ENCODE measurements at regions not wholly inside any gene's neighbourhood (a gene's known extent, or its start where the extent isn't known, plus 50 kb on each side); places are given as distances from the start of the nearest gene placed in this dataset.

DNA sequence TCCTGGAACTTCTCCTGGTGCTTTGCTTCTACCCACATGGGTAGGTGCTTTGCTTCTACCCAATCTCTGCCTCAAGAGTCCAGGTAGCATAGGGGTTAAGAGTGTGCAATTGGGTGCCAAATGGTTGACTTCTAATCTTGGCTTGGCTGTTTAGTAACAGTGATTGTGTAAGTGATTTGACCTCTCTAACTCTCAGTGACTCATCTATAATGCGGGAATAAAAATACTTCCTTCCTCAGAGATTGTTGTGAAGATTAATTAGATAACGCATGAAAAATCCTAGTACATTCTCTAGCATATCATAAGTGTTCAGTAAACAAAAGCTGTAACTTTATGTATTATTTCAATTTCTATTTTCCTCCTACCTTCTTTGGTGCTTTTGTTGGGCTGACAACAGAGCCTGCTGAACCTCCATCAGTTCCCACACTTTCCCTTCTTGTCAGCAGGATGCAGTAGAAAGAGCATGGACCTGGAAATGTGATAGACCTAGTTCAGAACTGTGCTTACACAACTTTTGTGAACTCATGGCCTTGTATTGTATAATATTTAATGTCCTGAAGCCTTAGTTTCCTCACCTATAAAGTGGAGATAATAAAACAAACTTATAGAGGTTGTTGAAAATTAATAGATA, 72.9 kb upstream of the SMIM36 start:
- no peak for DNase-seq (ENCODE audit: low read depth in 3 of 3)

GRCh38 chr17:55582897-55583296, 71.6 kb upstream of the SMIM36 start:
- DNase-seq (ENCODE audit: low read depth in 3 of 3) = no peak

DNA sequence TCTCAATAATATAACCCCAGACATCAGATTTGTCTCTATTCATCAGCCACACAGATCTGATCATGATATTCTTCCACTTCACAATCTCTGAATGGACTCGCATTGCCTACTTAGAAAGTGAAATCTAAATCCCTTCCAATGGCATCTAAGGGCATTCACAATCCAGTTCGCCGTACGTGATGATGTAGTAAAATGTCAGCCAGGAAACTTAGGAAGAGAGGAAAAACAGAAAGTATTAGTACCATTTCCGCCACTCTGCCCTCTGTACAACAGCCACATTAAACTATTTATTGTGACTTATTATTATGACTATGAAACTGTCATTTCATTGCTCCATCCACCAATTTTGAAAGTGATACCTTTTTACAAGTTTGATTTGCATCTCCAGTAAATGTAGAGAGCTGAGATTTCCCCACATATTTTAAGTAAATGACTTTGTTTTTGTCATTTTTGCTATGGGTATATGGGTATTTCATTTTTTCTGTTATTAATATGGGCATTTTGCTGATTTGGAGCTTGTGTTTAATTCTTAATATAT, 69.4 kb upstream of the SMIM36 start:
- no peak for DNase-seq (ENCODE audit: low read depth in 3 of 3)

DNA sequence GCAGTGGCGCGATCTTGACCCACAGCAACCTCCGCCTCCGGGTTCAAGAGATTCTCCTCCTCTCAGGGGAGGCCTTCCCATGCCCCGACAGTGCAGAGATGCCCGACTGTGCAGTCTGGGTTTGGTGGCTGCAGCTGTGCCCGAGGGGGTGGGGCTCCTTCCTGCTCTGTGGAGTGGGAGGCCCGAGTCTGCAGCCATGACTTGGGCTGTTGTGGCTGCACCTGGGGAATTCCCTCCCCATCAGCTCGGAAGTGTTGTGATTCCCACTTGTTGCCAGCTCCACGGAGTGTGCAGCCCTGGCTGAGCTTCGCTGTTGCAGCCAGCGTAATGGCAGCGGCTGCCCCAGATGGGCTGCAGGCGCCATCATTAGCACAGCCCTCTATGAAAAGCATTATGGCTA, 66.4 kb upstream of the SMIM36 start:
- DNase-seq (ENCODE audit: low read depth in 3 of 3) = peak; percentile 13 to 58 (median 16)

GRCh38 chr17:55576996-55577586, 65.8 kb upstream of the SMIM36 start:
- DNase-seq (ENCODE audit: low read depth in 3 of 3) = peak in 2 of 3 experiments; percentile 16 to 44

GRCh38 chr17:55576237-55576995, 65.2 kb upstream of the SMIM36 start:
- DNase-seq (ENCODE audit: low read depth in 3 of 3) = no peak

DNA sequence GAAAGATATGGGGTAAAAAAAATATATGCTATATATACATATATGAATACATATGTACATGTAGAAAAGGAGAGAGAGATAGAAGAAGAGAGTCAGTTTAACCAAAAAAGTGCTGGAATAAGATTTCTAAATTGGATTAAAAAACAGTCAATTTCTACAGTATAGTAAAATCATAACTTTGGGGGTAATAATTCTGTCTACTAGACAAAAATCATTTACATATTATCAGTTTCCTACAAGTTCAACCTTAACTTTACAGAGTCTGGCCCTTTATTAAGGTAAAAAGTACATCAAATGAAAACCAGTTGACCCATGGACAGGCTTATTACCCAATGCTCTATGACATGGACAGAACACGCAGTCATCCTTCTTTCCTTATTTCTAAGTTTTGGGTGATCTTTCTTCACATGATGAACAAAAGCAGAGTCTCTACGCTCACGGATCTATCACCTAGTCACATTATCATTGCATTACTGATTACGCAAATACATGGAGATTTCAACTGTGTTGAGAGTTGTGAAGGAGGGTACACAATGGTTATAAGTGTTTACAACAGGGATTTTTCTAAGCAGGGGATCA, 63.9 kb upstream of the SMIM36 start:
- DNase-seq (ENCODE audit: low read depth in 3 of 3) = no peak

DNA sequence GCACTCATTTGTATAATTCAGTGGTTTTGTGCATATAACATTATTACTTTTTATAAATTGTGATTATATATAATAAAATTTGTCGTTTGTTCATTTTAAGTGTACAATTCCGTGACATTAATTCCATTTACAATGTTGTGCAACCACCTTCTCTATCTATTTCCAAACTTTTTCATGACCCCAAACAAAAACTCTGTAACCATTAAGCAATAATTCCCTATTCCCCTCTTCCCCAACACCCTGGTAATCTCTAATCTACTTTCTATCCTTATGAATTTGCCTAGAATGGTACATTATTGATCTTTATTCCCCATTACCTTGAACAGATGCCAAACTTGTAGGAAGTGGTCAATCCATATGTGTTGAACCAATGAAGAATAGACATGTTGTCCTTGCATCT, 61.3 kb upstream of the SMIM36 start:
- no peak for DNase-seq (ENCODE audit: low read depth in 3 of 3)

- no peak for DNase-seq (ENCODE audit: low read depth in 3 of 3)
Measured at GRCh38 chr17:55572139-55572538, 60.9 kb upstream of the SMIM36 start.

GRCh38 chr17:55571095-55571494, 59.8 kb upstream of the SMIM36 start:
- no peak for DNase-seq (ENCODE audit: low read depth in 3 of 3)

DNA sequence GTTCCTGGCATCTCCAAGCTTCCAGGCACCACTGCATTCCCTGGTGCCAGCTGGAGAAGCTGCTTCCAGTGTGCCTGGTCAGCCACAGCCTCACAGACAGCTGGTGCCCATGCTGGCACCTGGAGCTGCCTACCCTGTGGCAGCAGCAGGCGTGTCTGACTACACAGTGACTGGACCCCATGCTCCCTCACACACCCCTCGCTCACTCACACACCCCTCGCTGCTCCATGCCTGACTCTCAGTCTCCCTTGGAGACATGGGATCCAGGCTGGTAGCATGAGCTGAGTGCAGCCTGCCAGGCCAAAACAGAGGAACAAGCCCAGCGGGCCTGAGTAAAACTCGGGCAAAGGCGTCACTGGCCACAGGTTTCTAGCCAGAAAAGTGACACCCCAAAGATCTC, 59.1 kb upstream of the SMIM36 start:
- DNase-seq (ENCODE audit: low read depth in 3 of 3) = no peak

DNA sequence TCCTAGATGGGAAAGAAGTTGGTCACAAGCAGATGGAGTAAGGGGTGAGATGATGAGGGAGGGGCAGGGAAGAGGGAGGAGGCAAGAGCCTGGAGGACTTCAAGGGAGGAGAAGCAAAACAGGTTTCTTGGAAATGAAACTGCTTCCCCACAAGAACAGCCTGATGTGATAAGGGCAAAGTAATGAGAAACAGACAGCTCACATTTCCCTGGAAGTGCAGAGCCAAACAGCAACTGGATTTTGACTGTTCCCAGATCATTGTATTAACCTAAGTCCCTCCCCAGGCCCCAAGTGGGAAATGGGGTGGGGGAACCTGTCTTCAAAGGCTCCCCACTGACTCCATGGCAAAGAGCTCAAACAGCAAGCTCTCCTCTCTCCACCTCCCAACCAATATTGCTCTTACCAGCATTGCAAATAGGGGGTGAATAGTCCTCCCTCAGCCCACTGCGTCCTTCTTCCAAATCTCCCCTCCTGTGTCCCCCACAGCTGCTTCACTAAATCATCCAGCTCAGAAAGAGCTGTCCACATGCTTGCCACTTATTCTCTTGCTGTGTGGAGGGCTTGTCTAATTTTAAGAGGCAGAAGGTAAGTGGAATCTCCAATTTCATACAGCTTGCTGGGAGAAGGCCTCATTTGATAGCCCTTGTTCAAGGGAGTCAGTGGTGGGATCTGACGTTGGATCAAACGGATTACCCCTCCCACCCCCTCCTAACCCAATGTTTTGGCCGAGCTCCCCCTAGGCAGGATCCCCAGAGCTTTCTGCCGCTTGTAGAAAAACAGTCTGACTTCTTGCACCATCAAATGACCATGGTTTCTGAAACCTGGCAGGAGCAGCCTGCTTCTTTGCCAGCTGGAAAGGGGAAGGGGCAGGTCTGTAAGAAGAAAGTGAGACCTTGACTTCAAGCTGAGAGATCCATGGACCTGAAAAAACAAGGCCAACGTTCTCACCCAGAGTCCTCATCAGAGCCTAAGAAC, 56.3 kb upstream of the SMIM36 start:
- DNase-seq (ENCODE audit: low read depth in 3 of 3) = no peak

GRCh38 chr17:55564081-55564480, 52.8 kb upstream of the SMIM36 start:
- no peak for DNase-seq (ENCODE audit: low read depth in 3 of 3)

- DNase-seq (ENCODE audit: low read depth in 3 of 3) = no peak
Measured at GRCh38 chr17:55563363-55563762, 52.1 kb upstream of the SMIM36 start.

DNA sequence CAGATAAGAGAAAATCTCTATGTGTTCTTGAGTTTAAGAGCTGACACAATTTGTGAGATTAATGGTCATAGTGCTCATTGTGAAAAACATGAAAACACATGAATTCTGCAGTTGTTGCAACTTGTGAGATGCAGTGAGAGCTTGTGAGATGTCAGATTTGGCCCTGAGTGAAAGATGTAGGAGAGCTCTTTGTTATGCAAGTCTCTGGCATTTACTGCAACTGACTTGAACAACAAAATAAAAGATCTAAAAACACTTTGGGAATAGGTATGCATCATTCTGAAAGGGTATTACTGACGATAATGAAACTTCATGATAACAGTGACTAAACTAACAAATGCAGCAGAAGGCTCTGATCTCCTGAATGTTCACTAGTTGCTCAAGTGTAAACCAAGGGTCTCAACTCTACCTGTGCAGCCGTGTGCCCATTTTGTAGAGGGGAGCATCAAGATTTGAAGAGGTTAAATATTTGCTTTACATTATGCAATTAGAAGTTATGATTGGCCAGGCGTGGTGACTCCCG, 50.8 kb upstream of the SMIM36 start:
- DNase-seq (ENCODE audit: low read depth in 3 of 3) = no peak

DNA sequence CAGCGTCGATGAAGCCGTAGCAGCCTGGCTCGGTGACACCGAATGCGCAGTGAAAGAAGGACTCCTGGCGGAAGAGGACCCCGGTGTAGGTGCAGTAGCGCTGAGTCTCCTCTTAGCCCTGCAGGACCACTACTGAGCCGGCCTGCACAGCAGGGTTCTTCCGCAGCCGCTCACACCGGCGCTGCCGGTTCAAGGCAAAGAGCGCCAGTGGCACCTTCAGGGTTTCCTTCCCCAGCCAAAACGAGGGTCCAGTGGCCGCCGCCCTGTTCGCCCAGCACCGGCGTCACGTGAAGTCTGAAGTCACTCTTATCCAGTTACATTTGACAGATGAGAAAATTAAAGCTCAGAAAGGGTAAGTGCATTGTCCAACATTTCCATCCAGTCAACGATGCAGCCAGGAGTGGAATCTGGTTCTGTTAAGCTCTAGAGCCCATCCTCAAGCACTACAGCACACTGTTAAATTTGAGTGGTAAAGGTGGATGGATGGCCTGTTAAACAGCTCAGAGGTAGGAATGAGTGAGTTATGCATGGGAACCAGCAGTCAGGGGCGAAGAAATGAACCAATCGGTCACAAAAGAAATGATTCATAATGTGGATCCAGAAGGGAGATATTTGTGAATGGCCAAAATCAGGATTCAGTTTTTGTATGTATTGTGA, 50.2 kb upstream of the SMIM36 start:
- no peak for DNase-seq (ENCODE audit: low read depth in 3 of 3)

Measured in stimulated activated CD4-positive, alpha-beta T cell treated with anti-CD3 and anti-CD28 coated beads, TNF-alpha, amount 100 ng/mL, for 24 hours (primary cell).